ENCODE measurements at regions not wholly inside any gene's neighbourhood (a gene's known extent, or its start where the extent isn't known, plus 50 kb on each side); places are given as distances from the start of the nearest gene placed in this dataset.

- TF ChIP-seq CTCF (IDR thresholded peaks at IDR 0.05; ENCODE audit: low read length) = no peak
- TF ChIP-seq EZH2 (IDR thresholded peaks at IDR 0.05; ENCODE audit: borderline replicate concordance, low read length) = no peak
Measured at GRCh38 chr10:31619531-31620061, 300.6 kb downstream of the ZEB1 start.

Data from OCI-LY1 (cell line).